SK-N-SH (cell line): ENCODE measurements at regions not wholly inside any gene's neighbourhood (a gene's known extent, or its start where the extent isn't known, plus 50 kb on each side); places are given as distances from the start of the nearest gene placed in this dataset.

ENCODE experiments used
- CTCF ChIA-PET: fragments of 300-600, 350-600 bp; formaldehyde crosslinking; extraction: SDS; loops from one replicate; lab custom pipeline; 2021; lab: Yijun Ruan, JAX
- POLR2A ChIA-PET: fragments of 350-600 bp; sonication (Branson Sonifier 250); formaldehyde crosslinking; extraction: SDS; loops from one replicate; lab custom pipeline; 2020; ENCODE audit warnings: antibody characterized with exemption, inconsistent platforms; lab: Yijun Ruan, JAX
- DNase-seq: peaks from one replicate; pipeline ENCODE4 v3.0.0; 2012
- H2AFZ ChIP-seq: fragments of 200-600 bp; sonication (generic); 2 replicates; pipeline ENCODE4 v1.8.1; 2016; ENCODE audit warnings: antibody characterized with exemption, mild to moderate bottlenecking, low read depth
- H3F3A ChIP-seq: fragments of 200-600 bp; sonication (generic); replicated peaks from 2 replicates; pipeline ENCODE3; 2016; ENCODE audit warnings: antibody characterized with exemption, mild to moderate bottlenecking; ENCODE audit not compliant: insufficient read depth
- H3K27ac ChIP-seq, 2 experiments: fragments of 200-500 bp in 1 of 2; fragments of 200-600 bp in 1 of 2; sonication (Bioruptor generic) in 1 of 2; sonication (generic), shearing (Covaris generic) in 1 of 2; 2 replicates each; pipeline versions ENCODE4 v1.5.1 to v1.6.1; 2014 to 2016; ENCODE audit warnings: low read depth in 2 of 2, inconsistent platforms in 1 of 2, low read length in 1 of 2, mild to moderate bottlenecking in 1 of 2, mixed read lengths in 1 of 2
- H3K27me3 ChIP-seq: fragments of 200-600 bp; sonication (generic), shearing (Covaris generic); 2 replicates; pipeline ENCODE4 v1.6.1; 2016; ENCODE audit warnings: mixed run types; ENCODE audit not compliant: insufficient read depth
- H3K36me3 ChIP-seq, 2 experiments: fragments of 200-500 bp in 1 of 2; fragments of 200-600 bp in 1 of 2; sonication (Bioruptor generic) in 1 of 2; sonication (generic) in 1 of 2; replicated peaks in 1 of 2; 2 replicates each; pipeline versions ENCODE3 to v1.5.1; 2014 to 2016; ENCODE audit warnings: low read length in 1 of 2, mild to moderate bottlenecking in 1 of 2; ENCODE audit not compliant: insufficient read depth in 2 of 2, control insufficient read depth in 1 of 2
- H3K4me1 ChIP-seq, 2 experiments: fragments of 200-500 bp in 1 of 2; fragments of 200-600 bp in 1 of 2; sonication (Bioruptor generic) in 1 of 2; sonication (generic), shearing (Covaris generic) in 1 of 2; 2 replicates each; pipeline versions ENCODE4 v1.5.1 to v1.6.1; 2014 to 2016; ENCODE audit warnings: low read depth in 1 of 2, low read length in 1 of 2, mixed run types in 1 of 2; ENCODE audit not compliant: insufficient read depth in 2 of 2, control insufficient read depth in 1 of 2
- H3K4me2 ChIP-seq: fragments of 200-600 bp; sonication (generic), shearing (Covaris generic); 2 replicates; pipeline ENCODE4 v1.6.1; 2017; ENCODE audit warnings: mixed run types
- H3K4me3 ChIP-seq, 2 experiments: fragments of 200-500 bp in 1 of 2; fragments of 200-600 bp in 1 of 2; sonication (Bioruptor generic) in 1 of 2; sonication (generic), shearing (Covaris generic) in 1 of 2; 2 replicates each; pipeline versions ENCODE4 v1.5.1 to v1.8.1; 2014 to 2016; ENCODE audit warnings: low read depth in 2 of 2, inconsistent platforms in 1 of 2, low read length in 1 of 2, mild to moderate bottlenecking in 1 of 2, mixed read lengths in 1 of 2, moderate library complexity in 1 of 2
- H3K79me2 ChIP-seq: fragments of 200-600 bp; sonication (generic); 2 replicates; pipeline ENCODE4 v1.8.1; 2017; ENCODE audit warnings: mild to moderate bottlenecking; ENCODE audit not compliant: insufficient read depth
- H3K9ac ChIP-seq: fragments of 200-600 bp; sonication (generic); 2 replicates; pipeline ENCODE4 v1.6.1; 2017; ENCODE audit warnings: mixed run types
- H3K9me2 ChIP-seq: fragments of 200-600 bp; sonication (generic); 2 replicates; pipeline ENCODE4 v1.6.1; 2017; ENCODE audit warnings: mixed run types
- H3K9me3 ChIP-seq: fragments of 200-600 bp; sonication (generic); 2 replicates; pipeline ENCODE4 v1.6.1; 2017; ENCODE audit warnings: mixed run types, mild to moderate bottlenecking, moderate library complexity
- H4K20me1 ChIP-seq: fragments of 200-600 bp; sonication (generic); 2 replicates; pipeline ENCODE4 v1.6.1; 2017; ENCODE audit warnings: mild to moderate bottlenecking, mixed run types; ENCODE audit not compliant: insufficient read depth
- CHD2 ChIP-seq: fragments of 150-350 bp; IDR thresholded peaks from 2 replicates; pipeline ENCODE4 v1.6.1; 2018; ENCODE audit warnings: low read length; ENCODE audit not compliant: partially characterized antibody
- ELF1 ChIP-seq: IDR thresholded peaks from 2 replicates; pipeline ENCODE4 v1.4.0; 2012
- EP300 ChIP-seq, 2 experiments: IDR thresholded peaks; 2 replicates each; pipeline versions ENCODE4 v1.4.0 to v1.6.1; 2012; ENCODE audit warnings: borderline replicate concordance in 1 of 2, low read depth in 1 of 2, low read length in 1 of 2
- EZH2phosphoT487 ChIP-seq: fragments of 200-600 bp; sonication (generic); IDR thresholded peaks from 2 replicates; pipeline ENCODE4 v1.6.1; 2017; ENCODE audit warnings: low read depth, mixed run types, mild to moderate bottlenecking, antibody characterized with exemption, moderate library complexity, borderline replicate concordance
- FOSL2 ChIP-seq: IDR thresholded peaks from 2 replicates; pipeline ENCODE4 v1.4.0; 2012; ENCODE audit warnings: low read depth, mild to moderate bottlenecking, moderate library complexity, borderline replicate concordance
- FOXJ3 ChIP-seq: sonication (generic); formaldehyde crosslinking; IDR thresholded peaks from 2 replicates; pipeline ENCODE4 v1.5.1; 2020; ENCODE audit warnings: mild to moderate bottlenecking, missing genetic modification reagents
- FOXM1 ChIP-seq: IDR thresholded peaks from 2 replicates; pipeline ENCODE4 v1.4.0; 2012; ENCODE audit warnings: low read depth, mild to moderate bottlenecking
- GATA2 ChIP-seq: sonication (generic); formaldehyde crosslinking; IDR thresholded peaks from 2 replicates; pipeline ENCODE4 v1.5.0; 2020; ENCODE audit warnings: mild to moderate bottlenecking, missing genetic modification reagents
- JUND ChIP-seq: IDR thresholded peaks from 2 replicates; pipeline ENCODE4 v1.4.0; 2012
- MAX ChIP-seq: IDR thresholded peaks from 2 replicates; pipeline ENCODE4 v1.4.0; 2012; ENCODE audit warnings: low read depth
- MEF2A ChIP-seq: IDR thresholded peaks from 2 replicates; pipeline ENCODE4 v1.4.0; 2012; ENCODE audit warnings: low read depth, borderline replicate concordance
- NFIC ChIP-seq: IDR thresholded peaks from 2 replicates; pipeline ENCODE4 v1.4.0; 2012; ENCODE audit warnings: borderline replicate concordance
- NRF1 ChIP-seq: IDR thresholded peaks from 2 replicates; pipeline ENCODE4 v1.6.1; 2012; ENCODE audit warnings: low read depth, mild to moderate bottlenecking, low read length
- PBX3 ChIP-seq: IDR thresholded peaks from 2 replicates; pipeline ENCODE4; 2012
- POLR2AphosphoS5 ChIP-seq: IDR thresholded peaks from 2 replicates; pipeline ENCODE4 v1.6.1; 2012; ENCODE audit warnings: low read depth, low read length
- REST ChIP-seq: IDR thresholded peaks from 2 replicates; pipeline ENCODE4 v1.6.1; 2012; ENCODE audit warnings: mild to moderate bottlenecking, low read depth, low read length, moderate library complexity
- RFX5 ChIP-seq: IDR thresholded peaks from 2 replicates; pipeline ENCODE4 v1.6.1; 2012; ENCODE audit warnings: mild to moderate bottlenecking, improper control_type of control experiment, low read length
- RXRA ChIP-seq: IDR thresholded peaks from 2 replicates; pipeline ENCODE4 v1.4.0; 2012; ENCODE audit warnings: low read depth, mild to moderate bottlenecking, borderline replicate concordance
- SIN3A ChIP-seq: IDR thresholded peaks from 2 replicates; pipeline ENCODE4 v1.6.1; 2012; ENCODE audit warnings: low read depth, mild to moderate bottlenecking, low read length, moderate library complexity, borderline replicate concordance
- SMC3 ChIP-seq: IDR thresholded peaks from 2 replicates; pipeline ENCODE4 v1.6.1; 2012; ENCODE audit warnings: low read depth, low read length, improper control_type of control experiment
- TAF1 ChIP-seq: IDR thresholded peaks from 2 replicates; pipeline ENCODE4 v1.6.1; 2012; ENCODE audit warnings: low read depth, mild to moderate bottlenecking, low read length, moderate library complexity, borderline replicate concordance
- TCF12 ChIP-seq: IDR thresholded peaks from 2 replicates; pipeline ENCODE4 v1.4.0; 2012
- TEAD4 ChIP-seq: IDR thresholded peaks from 2 replicates; pipeline ENCODE4 v1.4.0; 2012; ENCODE audit warnings: mild to moderate bottlenecking, borderline replicate concordance; ENCODE audit not compliant: insufficient read depth
- ZBTB33 ChIP-seq: IDR thresholded peaks from 2 replicates; pipeline ENCODE4 v1.4.0; 2012; ENCODE audit warnings: low read depth, borderline replicate concordance
- WGBS: methylation state at CpG from one replicate; pipeline ENCODE4 v1.1.6; 2017; ENCODE audit warnings: low lambda C conversion rate; 5-methylcytosine and 5-hydroxymethylcytosine counted together

GRCh38 chrX:45445745-45446412, 245.2 kb upstream of the DIPK2B start:
- no peaks in the 10 kb centered on the region for H3K9me2 ChIP-seq
- DNase-seq = no peak
- 4% methylated on average over 2 of the region's 2 CpGs for WGBS
- H3K4me1 ChIP-seq = peaks cover 2 to 36% of the 10 kb centered on the region in 2 experiments; a peak in 3 of 4 replicates
- no peaks in the 10 kb centered on the region for H3K9me3 ChIP-seq
- H3K4me2 ChIP-seq = 0 out of 2 replicates have a peak overlapping the region, but pooled peaks have one; percentile 47
- H2AFZ ChIP-seq = no peak overlapping the region
- H3K9ac ChIP-seq = peak overlapping the region; percentile 42; the same call in 1 of the 2 replicates
- ChIA-PET CTCF (interaction anchor here (0.9 kb wide), 1 partner anchor 26 kb away, joined by 3 read pairs; no protein-coding TSS in a partner anchor), POLR2A (no interaction called here)
- peak; percentile 99 for TF ChIP-seq PBX3
- no peak for TF ChIP-seq EZH2phosphoT487
- no peak for TF ChIP-seq FOXJ3 (CRISPR knock-in tag)
- peak; percentile 93 for TF ChIP-seq RXRA
- TF ChIP-seq NRF1 = no peak
- TF ChIP-seq NFIC = peak; percentile 99
- TF ChIP-seq MAX = peak; percentile 61; the same call in 1 of the 2 replicates
- peak; percentile 83; the same call in 1 of the 2 replicates for TF ChIP-seq SIN3A
- no peak for TF ChIP-seq CHD2
- peak; percentile 98 for TF ChIP-seq FOSL2
- peak; percentile 99 for TF ChIP-seq JUND
- TF ChIP-seq ELF1 = peak; percentile 42; the same call in 1 of the 2 replicates
- peak; percentile 99 for TF ChIP-seq TCF12
- TF ChIP-seq POLR2AphosphoS5 = peak; percentile 96
- TF ChIP-seq TEAD4 = peak; percentile 99
- no peak for TF ChIP-seq GATA2
- TF ChIP-seq TAF1 = 0 out of 2 replicates have a peak, but pooled peaks have one; percentile 23
- TF ChIP-seq EP300 (IDR thresholded peaks at IDR 0.05; ENCODE audit: borderline replicate concordance in 1 of 2, low read depth in 1 of 2, low read length in 1 of 2) = peak; percentile 84 to 100
- TF ChIP-seq RFX5 = no peak
- TF ChIP-seq FOXM1 = peak; percentile 98
- TF ChIP-seq ZBTB33 = peak; percentile 92
- no peak for TF ChIP-seq SMC3
- peak; percentile 73 for TF ChIP-seq MEF2A
- peak; percentile 48; the same call in 1 of the 2 replicates for TF ChIP-seq REST
- peak overlapping the region; percentile 85 to 87; a peak in 3 of 4 replicates for H3K27ac ChIP-seq
- H3K4me3 ChIP-seq = no peak overlapping the region
- H3K27me3 ChIP-seq = no peaks in the 10 kb centered on the region
- H3F3A ChIP-seq = peaks cover 30% of the 10 kb centered on the region
- H3K79me2 ChIP-seq = no peaks in the 10 kb centered on the region
- H3K36me3 ChIP-seq = no peaks in the 10 kb centered on the region
- no peaks in the 10 kb centered on the region for H4K20me1 ChIP-seq
